IPS-18c (cell line): ENCODE measurements at regions not wholly inside any gene's neighbourhood (a gene's known extent, or its start where the extent isn't known, plus 50 kb on each side); places are given as distances from the start of the nearest gene placed in this dataset.

Experiments
- H3K4me3 ChIP-seq: 2 replicates; pipeline ENCODE4 v1.7.0; 2013; ENCODE audit warnings: low read depth, mild to moderate bottlenecking, low read length, moderate library complexity; ENCODE audit not compliant: insufficient read depth
- H3K9me3 ChIP-seq: one replicate; pipeline ENCODE4 v1.6.1; 2013; ENCODE audit warnings: mild to moderate bottlenecking, low read length, moderate library complexity; ENCODE audit not compliant: control insufficient read depth, insufficient read depth

- peaks cover 2% of the 10 kb centered on the region for H3K9me3 ChIP-seq
- no peak overlapping the region for H3K4me3 ChIP-seq
Measured at GRCh38 chr1:217373761-217374701, 256.9 kb downstream of the GPATCH2 start.

GRCh38 chr1:217372049-217372970 is 258.6 kb downstream of the GPATCH2 start:
- Histone ChIP-seq H3K4me3 (no peak overlapping the region), H3K9me3 (peaks cover 2% of the 10 kb centered on the region)

GRCh38 chr1:217370757-217371156 is 260.1 kb downstream of the GPATCH2 start:
- Histone ChIP-seq H3K9me3 (no peaks in the 10 kb centered on the region), H3K4me3 (no peak overlapping the region)

GRCh38 chr1:217369996-217370551 is 260.8 kb downstream of the GPATCH2 start:
- no peaks in the 10 kb centered on the region for H3K9me3 ChIP-seq
- no peak overlapping the region for H3K4me3 ChIP-seq

GRCh38 chr1:217369271-217369981 is 261.5 kb downstream of the GPATCH2 start:
- Histone ChIP-seq H3K4me3 (no peak overlapping the region), H3K9me3 (no peaks in the 10 kb centered on the region)

- Histone ChIP-seq H3K9me3 (no peaks in the 10 kb centered on the region), H3K4me3 (no peak overlapping the region)
Measured at GRCh38 chr1:217364220-217364619, 266.7 kb downstream of the GPATCH2 start.

GRCh38 chr1:217363319-217363718 is 267.6 kb downstream of the GPATCH2 start:
- Histone ChIP-seq H3K4me3 (no peak overlapping the region), H3K9me3 (no peaks in the 10 kb centered on the region)

GRCh38 chr1:217360510-217360909 is 270.4 kb downstream of the GPATCH2 start:
- Histone ChIP-seq H3K4me3 (no peak overlapping the region), H3K9me3 (no peaks in the 10 kb centered on the region)

- Histone ChIP-seq H3K4me3 (no peak overlapping the region), H3K9me3 (no peaks in the 10 kb centered on the region)
Measured at GRCh38 chr1:217354895-217355294, 276.0 kb downstream of the GPATCH2 start.

- Histone ChIP-seq H3K9me3 (no peaks in the 10 kb centered on the region), H3K4me3 (no peak overlapping the region)
Measured at GRCh38 chr1:217348960-217349664, 281.8 kb downstream of the GPATCH2 start.

GRCh38 chr1:217344712-217345111 is 286.2 kb downstream of the GPATCH2 start:
- H3K4me3 ChIP-seq, result no peak overlapping the region
- H3K9me3 ChIP-seq, result no peaks in the 10 kb centered on the region

GRCh38 chr1:217343907-217344306 is 287.0 kb downstream of the GPATCH2 start:
- no peaks in the 10 kb centered on the region for H3K9me3 ChIP-seq
- no peak overlapping the region for H3K4me3 ChIP-seq

- no peak overlapping the region for H3K4me3 ChIP-seq
- no peaks in the 10 kb centered on the region for H3K9me3 ChIP-seq
Measured at GRCh38 chr1:217342105-217342504, 288.8 kb downstream of the GPATCH2 start.

GRCh38 chr1:217336724-217337123 is 294.2 kb downstream of the GPATCH2 start:
- Histone ChIP-seq H3K9me3 (no peaks in the 10 kb centered on the region), H3K4me3 (no peak overlapping the region)

- peaks cover 3% of the 10 kb centered on the region for H3K9me3 ChIP-seq
Measured at GRCh38 chr1:217333939-217334338, 297.0 kb downstream of the GPATCH2 start.

GRCh38 chr1:217332431-217333065 is 298.3 kb downstream of the GPATCH2 start:
- H3K9me3 ChIP-seq, result peaks cover 3% of the 10 kb centered on the region
- H3K4me3 ChIP-seq, result no peak overlapping the region

More at GRCh38 chr1:217333939-217334338, 297.0 kb downstream of the GPATCH2 start:
- no peak overlapping the region for H3K4me3 ChIP-seq
